ENCODE measurements at regions not wholly inside any gene's neighbourhood (a gene's known extent, or its start where the extent isn't known, plus 50 kb on each side); places are given as distances from the start of the nearest gene placed in this dataset.

DNA sequence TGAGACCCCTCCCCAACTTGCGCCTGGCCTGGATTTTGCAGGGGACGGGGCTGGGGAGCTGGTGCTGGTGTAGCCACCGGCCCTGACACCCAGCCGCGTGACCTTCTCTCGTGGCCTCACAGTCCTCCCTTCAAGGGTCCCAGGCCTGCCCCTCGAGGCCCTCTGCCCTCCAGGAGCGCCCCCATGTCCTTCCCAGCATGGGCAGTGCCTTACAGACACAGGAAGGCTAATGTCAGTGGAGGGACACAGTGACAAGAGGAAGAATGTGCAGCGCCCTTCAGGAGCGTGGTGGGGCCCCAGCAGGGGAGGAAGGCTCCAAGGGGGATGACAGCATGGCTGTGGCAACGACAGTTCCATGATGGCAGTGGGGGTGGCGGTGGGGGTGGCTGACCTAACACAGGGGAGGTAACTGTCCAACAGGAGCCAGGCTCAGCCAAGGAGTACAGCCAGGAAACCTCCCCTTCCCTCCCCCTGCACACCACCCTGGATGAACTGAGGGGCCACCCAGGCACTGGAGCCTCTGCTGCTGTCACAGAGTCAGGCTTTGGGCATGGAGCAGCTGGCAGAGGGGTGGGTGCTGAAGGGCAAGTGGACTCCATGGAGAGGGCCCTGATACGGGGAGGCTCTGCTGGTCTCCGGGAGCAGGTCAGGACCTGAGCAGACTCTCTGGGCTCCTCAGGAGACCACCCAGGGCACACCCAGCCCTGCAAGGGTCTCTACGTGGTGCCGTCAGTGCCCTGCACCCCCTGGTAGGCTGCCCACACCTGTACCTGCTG lies 76.0 kb upstream of the RET start:
- no peak for DNase-seq (ENCODE audit: low read depth in 2 of 2)

- no peak for DNase-seq (ENCODE audit: low read depth in 2 of 2)
These were observed 75.5 kb upstream of the RET start for GRCh38 chr10:43001427-43001795.

DNA sequence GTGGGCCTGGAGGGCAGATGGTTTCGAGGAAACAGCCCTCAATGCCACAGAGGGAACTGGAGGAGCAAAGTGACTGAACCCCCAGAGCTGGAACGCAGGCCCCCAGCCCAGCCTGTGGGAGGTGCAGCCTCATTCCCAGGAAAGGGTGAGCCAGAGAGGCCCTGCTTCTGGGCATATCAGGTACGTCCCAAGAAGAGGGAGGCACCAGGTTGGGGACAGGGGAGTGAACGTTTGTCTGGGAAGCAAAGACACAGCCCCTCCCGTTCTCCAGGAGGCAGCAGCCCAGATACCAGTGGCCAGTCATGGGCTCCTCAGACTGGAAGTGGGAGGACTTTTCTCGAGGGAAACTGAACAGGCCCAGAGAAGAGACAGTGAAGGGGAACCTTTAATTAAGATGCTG lies 74.3 kb upstream of the RET start:
- DNase-seq (ENCODE audit: low read depth in 2 of 2): no peak

DNA sequence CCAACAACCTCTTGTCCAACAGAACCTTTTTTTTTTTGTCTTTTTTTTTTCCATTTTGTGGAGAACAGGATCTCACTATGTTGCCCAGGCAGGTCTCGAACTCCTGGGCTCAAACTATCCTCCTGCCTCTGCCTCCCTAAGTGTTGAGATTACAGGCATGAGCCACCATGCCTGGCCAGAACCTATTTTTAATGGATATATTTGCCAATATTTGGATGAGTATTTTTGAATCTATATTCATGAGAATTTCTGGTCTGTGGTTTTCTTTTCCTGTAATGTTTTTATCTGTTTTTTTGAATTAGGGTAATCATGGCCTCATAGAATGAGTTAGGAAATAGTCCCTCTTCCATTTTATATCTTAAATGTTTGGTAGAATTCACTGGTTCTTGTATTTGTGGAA lies 70.4 kb upstream of the RET start:
- DNase-seq (ENCODE audit: low read depth in 2 of 2): no peak

- no peak for DNase-seq (ENCODE audit: low read depth in 2 of 2)
These were observed 64.3 kb upstream of the RET start for GRCh38 chr10:43012578-43012977.

GRCh38 chr10:43013065-43013464 lies 63.8 kb upstream of the RET start:
- DNase-seq (ENCODE audit: low read depth in 2 of 2): no peak

GRCh38 chr10:43024524-43024923 lies 52.3 kb upstream of the RET start:
- DNase-seq (ENCODE audit: low read depth in 2 of 2): no peak

GRCh38 chr10:43024942-43025700 lies 51.7 kb upstream of the RET start:
- DNase-seq (ENCODE audit: low read depth in 2 of 2): no peak

- no peak for DNase-seq (ENCODE audit: low read depth in 2 of 2)
These were observed 50.6 kb upstream of the RET start for GRCh38 chr10:43026039-43026973.
